ENCODE measurements at regions not wholly inside any gene's neighbourhood (a gene's known extent, or its start where the extent isn't known, plus 50 kb on each side); places are given as distances from the start of the nearest gene placed in this dataset.

DNA sequence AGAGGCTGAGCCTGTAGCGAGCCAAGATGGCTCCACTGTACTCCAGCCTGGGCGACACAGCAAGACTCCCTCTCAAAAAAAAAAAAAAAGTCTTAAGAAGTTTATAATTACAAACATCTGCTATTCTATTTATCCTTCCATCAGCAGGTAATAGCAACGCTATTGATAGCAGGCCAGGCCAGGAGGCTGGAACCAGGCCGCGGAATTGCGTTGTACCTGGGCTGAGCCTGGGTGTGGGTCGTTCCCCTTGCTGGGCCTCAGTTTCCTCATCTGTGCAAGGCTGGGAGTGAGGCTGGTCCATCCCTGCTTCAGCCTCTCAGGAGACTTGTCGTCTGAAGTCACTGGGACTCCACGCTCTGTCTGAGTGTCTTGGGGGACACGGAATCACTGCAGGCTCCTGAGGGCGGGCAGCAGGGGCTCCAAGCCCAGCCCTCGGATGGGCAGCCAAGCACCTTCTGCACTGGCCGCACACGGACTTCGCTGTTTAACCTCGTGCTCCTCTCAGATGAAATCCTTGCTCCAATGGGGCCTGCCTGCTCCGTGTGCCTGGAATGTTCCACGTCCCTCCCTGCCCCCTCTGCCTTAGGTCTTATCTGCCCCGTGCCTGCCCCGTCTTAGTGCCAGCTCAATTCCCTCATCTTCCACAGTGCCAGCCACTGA lies 103.9 kb upstream of the C1orf174 start (continued):
- TF ChIP-seq, protein P1, sequence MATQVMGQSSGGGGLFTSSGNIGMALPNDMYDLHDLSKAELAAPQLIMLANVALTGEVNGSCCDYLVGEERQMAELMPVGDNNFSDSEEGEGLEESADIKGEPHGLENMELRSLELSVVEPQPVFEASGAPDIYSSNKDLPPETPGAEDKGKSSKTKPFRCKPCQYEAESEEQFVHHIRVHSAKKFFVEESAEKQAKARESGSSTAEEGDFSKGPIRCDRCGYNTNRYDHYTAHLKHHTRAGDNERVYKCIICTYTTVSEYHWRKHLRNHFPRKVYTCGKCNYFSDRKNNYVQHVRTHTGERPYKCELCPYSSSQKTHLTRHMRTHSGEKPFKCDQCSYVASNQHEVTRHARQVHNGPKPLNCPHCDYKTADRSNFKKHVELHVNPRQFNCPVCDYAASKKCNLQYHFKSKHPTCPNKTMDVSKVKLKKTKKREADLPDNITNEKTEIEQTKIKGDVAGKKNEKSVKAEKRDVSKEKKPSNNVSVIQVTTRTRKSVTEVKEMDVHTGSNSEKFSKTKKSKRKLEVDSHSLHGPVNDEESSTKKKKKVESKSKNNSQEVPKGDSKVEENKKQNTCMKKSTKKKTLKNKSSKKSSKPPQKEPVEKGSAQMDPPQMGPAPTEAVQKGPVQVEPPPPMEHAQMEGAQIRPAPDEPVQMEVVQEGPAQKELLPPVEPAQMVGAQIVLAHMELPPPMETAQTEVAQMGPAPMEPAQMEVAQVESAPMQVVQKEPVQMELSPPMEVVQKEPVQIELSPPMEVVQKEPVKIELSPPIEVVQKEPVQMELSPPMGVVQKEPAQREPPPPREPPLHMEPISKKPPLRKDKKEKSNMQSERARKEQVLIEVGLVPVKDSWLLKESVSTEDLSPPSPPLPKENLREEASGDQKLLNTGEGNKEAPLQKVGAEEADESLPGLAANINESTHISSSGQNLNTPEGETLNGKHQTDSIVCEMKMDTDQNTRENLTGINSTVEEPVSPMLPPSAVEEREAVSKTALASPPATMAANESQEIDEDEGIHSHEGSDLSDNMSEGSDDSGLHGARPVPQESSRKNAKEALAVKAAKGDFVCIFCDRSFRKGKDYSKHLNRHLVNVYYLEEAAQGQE (IDR thresholded peaks at IDR 0.05), result no peak
- TF ChIP-seq RXRA (IDR thresholded peaks at IDR 0.05), result no peak

DNA sequence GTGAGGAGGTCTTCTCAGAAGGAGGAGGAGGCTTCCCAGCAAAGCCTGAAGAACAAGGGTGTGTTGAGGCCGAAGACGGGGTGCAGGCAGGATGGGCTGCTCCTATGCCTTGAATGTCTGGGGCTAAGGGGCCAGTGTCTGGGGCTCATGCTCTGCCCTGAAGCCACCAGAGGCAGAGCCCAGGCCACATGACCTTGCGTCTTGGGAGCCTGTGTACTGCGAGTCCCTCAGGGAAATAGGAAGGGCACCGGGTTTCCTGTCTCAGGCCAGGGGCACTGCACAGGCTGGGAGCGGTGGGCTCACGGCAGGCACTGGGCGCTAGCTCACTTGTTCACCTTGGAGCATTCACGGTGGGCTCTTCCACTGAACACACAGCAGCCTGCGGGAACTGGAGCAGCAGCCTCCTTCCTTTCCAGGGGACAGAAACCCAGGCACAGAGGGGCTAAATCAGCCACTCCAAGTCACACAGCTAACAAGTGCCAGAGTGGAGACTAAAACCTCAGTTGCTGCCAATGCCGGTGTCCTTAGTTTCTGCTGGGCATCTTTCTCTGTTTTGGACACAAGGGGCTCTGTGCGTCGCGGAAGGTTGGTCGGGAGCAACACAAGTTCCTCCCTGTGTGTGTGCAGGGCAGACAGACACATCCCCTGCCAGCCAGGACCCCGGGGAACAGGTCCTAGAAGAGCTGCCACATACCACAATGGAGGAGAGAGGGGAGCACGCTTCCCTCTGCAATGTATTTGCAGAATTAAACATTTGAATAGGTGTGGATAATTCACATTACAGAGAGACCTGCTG lies 104.8 kb upstream of the C1orf174 start:
- Histone ChIP-seq H3K9ac (ENCODE audit: low read depth in 1 of 2, low read length in 2 of 2) (no peak overlapping the region), H3K9me3 (ENCODE audit: control insufficient read depth in 4 of 4, low read length in 3 of 4) (peaks cover 0 to 6% (median 3%) of the 10 kb centered on the region in 4 donors), H3K27me3 (ENCODE audit: control insufficient read depth in 4 of 4, insufficient read depth in 4 of 4, low read length in 3 of 4) (no peaks in the 10 kb centered on the region), H3K4me3 (ENCODE audit: low read depth in 1 of 3, low read length in 3 of 3) (no peak overlapping the region), H3K27ac (ENCODE audit: low read depth in 1 of 2, low read length in 2 of 2) (no peak overlapping the region), H3K4me1 (ENCODE audit: control insufficient read depth in 4 of 4, insufficient read depth in 4 of 4, low read length in 3 of 4) (no peaks in the 10 kb centered on the region), H3K36me3 (ENCODE audit: control insufficient read depth in 4 of 4, insufficient read depth in 3 of 4, low read depth in 1 of 4, low read length in 3 of 4) (no peaks in the 10 kb centered on the region)
- no peak for DNase-seq (ENCODE audit: low spot score)
- TF ChIP-seq RAD21 (IDR thresholded peaks at IDR 0.05) (no peak), TAF1 (conservative IDR thresholded peaks at IDR 0.05) (no peak), FOXA2 (IDR thresholded peaks at IDR 0.05) (no peak), SP1 (IDR thresholded peaks at IDR 0.05) (no peak), HNF4G (IDR thresholded peaks at IDR 0.05) (no peak), GABPA (IDR thresholded peaks at IDR 0.05 in 1 of 2, conservative IDR thresholded peaks at IDR 0.05 in 1 of 2) (no peak), EGR1 (IDR thresholded peaks at IDR 0.05; ENCODE audit: low read depth in 2 of 2) (no peak)
- TF ChIP-seq, protein P2, sequence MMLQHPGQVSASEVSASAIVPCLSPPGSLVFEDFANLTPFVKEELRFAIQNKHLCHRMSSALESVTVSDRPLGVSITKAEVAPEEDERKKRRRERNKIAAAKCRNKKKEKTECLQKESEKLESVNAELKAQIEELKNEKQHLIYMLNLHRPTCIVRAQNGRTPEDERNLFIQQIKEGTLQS (IDR thresholded peaks at IDR 0.05), result no peak
- TF ChIP-seq, protein P3, sequence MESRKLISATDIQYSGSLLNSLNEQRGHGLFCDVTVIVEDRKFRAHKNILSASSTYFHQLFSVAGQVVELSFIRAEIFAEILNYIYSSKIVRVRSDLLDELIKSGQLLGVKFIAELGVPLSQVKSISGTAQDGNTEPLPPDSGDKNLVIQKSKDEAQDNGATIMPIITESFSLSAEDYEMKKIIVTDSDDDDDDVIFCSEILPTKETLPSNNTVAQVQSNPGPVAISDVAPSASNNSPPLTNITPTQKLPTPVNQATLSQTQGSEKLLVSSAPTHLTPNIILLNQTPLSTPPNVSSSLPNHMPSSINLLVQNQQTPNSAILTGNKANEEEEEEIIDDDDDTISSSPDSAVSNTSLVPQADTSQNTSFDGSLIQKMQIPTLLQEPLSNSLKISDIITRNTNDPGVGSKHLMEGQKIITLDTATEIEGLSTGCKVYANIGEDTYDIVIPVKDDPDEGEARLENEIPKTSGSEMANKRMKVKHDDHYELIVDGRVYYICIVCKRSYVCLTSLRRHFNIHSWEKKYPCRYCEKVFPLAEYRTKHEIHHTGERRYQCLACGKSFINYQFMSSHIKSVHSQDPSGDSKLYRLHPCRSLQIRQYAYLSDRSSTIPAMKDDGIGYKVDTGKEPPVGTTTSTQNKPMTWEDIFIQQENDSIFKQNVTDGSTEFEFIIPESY (IDR thresholded peaks at IDR 0.05), result no peak
- TF ChIP-seq, protein P4, sequence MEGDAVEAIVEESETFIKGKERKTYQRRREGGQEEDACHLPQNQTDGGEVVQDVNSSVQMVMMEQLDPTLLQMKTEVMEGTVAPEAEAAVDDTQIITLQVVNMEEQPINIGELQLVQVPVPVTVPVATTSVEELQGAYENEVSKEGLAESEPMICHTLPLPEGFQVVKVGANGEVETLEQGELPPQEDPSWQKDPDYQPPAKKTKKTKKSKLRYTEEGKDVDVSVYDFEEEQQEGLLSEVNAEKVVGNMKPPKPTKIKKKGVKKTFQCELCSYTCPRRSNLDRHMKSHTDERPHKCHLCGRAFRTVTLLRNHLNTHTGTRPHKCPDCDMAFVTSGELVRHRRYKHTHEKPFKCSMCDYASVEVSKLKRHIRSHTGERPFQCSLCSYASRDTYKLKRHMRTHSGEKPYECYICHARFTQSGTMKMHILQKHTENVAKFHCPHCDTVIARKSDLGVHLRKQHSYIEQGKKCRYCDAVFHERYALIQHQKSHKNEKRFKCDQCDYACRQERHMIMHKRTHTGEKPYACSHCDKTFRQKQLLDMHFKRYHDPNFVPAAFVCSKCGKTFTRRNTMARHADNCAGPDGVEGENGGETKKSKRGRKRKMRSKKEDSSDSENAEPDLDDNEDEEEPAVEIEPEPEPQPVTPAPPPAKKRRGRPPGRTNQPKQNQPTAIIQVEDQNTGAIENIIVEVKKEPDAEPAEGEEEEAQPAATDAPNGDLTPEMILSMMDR (IDR thresholded peaks at IDR 0.05; ENCODE audit: low read depth, low read length, missing input control), result no peak
- 72% methylated on average over 17 of the region's 17 CpGs for WGBS
